ENCODE measurements at regions not wholly inside any gene's neighbourhood (a gene's known extent, or its start where the extent isn't known, plus 50 kb on each side); places are given as distances from the start of the nearest gene placed in this dataset.

DNA sequence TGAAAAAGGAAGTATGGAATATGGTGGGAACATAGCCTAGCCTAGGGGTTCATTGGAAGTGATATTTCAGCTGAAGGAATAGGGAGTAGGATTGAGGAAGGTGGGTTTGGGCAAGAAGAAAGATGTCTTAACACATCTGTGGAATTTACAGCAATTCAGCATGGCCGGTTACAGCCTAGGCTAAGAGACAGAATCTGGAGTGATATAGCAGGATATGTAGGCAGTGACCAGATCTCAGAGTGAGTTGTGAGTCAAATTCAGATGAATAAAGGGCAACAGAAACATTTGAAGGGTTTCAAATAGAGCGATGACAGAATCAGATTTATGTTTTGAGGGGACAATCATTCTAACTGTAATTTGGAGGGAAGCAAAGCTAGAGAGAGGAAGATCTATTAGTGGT is 199.0 kb upstream of the PRPS1L1 start:
- no peak overlapping the region for H3K4me3 ChIP-seq (replicated peaks in 1 of 2; ENCODE audit: low read depth in 2 of 2, low read length in 2 of 2)
- TF ChIP-seq, protein P1, sequence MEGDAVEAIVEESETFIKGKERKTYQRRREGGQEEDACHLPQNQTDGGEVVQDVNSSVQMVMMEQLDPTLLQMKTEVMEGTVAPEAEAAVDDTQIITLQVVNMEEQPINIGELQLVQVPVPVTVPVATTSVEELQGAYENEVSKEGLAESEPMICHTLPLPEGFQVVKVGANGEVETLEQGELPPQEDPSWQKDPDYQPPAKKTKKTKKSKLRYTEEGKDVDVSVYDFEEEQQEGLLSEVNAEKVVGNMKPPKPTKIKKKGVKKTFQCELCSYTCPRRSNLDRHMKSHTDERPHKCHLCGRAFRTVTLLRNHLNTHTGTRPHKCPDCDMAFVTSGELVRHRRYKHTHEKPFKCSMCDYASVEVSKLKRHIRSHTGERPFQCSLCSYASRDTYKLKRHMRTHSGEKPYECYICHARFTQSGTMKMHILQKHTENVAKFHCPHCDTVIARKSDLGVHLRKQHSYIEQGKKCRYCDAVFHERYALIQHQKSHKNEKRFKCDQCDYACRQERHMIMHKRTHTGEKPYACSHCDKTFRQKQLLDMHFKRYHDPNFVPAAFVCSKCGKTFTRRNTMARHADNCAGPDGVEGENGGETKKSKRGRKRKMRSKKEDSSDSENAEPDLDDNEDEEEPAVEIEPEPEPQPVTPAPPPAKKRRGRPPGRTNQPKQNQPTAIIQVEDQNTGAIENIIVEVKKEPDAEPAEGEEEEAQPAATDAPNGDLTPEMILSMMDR (IDR thresholded peaks at IDR 0.05; ENCODE audit: low read depth, low read length), result no peak

DNA sequence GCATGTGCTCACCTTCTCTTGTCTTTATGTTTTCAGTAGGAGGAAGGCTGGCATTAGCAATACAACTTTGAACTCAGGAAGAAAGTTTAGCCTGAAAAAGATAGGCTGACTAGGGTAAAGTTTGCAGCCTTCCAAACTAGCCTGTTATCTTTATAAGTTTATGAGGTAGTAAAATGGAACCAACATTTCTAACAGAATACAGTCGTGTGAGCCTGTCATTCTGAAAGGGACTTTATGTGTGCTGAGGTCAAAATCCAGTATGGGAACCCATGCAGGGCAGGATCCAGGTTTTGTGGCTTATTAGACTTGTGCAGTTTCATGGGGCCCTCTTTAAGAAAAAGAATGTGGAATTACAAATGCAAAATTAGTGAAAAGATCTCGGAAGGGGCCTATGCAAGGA is 201.0 kb upstream of the PRPS1L1 start:
- TF ChIP-seq, protein P1 (IDR thresholded peaks at IDR 0.05; ENCODE audit: low read depth, low read length), result no peak
- DNase-seq (ENCODE audit: low read depth in 2 of 2), result no peak
- H3K4me3 ChIP-seq (replicated peaks in 1 of 2; ENCODE audit: low read depth in 2 of 2, low read length in 2 of 2), result no peak overlapping the region

More for the DNA sequence above, 199.0 kb upstream of the PRPS1L1 start:
- no peak for DNase-seq (ENCODE audit: low read depth in 2 of 2)

DNA sequence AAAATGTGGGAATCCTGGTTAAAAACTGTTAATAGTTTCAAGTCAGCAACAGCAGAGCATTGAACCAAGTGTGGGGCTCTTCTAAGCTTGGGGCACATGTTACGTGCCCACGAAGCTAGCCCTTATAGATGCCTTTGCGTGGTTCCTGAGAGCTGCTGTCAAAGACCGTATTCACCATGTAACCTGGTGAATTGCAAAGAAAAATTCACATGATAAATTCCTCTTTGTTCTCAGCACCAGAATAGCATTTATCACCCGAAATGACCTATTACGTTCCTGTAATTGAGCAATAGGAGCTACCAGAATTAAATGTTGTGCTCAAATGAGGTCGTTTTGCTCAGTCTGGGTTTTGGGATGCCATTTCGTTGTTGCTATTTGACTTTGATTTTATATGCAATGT is 202.6 kb upstream of the PRPS1L1 start:
- H3K4me3 ChIP-seq (replicated peaks in 1 of 2; ENCODE audit: low read depth in 2 of 2, low read length in 2 of 2), result no peak overlapping the region
- TF ChIP-seq, protein P1 (IDR thresholded peaks at IDR 0.05; ENCODE audit: low read depth, low read length), result no peak
- DNase-seq (ENCODE audit: low read depth in 2 of 2), result no peak

DNA sequence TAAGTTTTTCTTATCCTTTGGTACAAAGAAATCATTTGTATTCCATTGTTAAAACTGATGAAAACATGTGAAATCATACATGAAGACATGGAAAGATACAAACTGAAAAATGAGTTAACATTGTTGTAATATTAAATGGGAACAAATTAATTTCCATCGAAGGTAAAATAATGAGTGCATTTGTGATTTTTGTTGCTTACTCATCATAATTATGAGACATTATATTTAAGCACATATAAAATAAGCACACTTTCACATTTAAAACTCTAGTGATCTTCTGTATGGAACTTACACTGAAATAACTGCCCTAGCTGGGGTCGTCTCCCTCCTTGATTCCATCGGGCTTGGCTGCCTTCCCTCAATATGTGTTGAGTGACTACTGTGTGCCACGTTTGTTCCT is 204.2 kb upstream of the PRPS1L1 start:
- no peak overlapping the region for H3K4me3 ChIP-seq (replicated peaks in 1 of 2; ENCODE audit: low read depth in 2 of 2, low read length in 2 of 2)
- DNase-seq (ENCODE audit: low read depth in 2 of 2), result no peak
- TF ChIP-seq, protein P1 (IDR thresholded peaks at IDR 0.05; ENCODE audit: low read depth, low read length), result no peak

DNA sequence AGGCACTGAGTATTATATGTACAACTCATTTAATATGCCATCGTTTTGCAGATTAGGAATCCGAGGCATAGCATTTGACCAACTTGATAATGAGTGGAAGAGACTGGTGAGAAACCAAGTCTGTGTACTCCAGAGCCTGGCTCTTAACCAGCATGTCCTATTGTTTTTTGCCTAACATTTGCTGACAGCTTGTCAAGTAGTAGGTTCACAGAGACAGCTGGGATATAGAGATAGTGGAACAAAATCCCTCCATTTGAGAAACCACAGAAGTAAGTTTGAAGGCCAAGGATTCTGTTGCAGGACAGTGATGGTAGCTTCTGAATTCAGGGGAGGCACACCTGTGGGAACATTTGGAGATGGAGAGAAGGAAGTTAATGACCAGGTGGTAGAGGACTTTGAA is 206.9 kb upstream of the PRPS1L1 start:
- no peak for DNase-seq (ENCODE audit: low read depth in 2 of 2)
- TF ChIP-seq, protein P1 (IDR thresholded peaks at IDR 0.05; ENCODE audit: low read depth, low read length), result no peak
- H3K4me3 ChIP-seq (replicated peaks in 1 of 2; ENCODE audit: low read depth in 2 of 2, low read length in 2 of 2), result no peak overlapping the region

DNA sequence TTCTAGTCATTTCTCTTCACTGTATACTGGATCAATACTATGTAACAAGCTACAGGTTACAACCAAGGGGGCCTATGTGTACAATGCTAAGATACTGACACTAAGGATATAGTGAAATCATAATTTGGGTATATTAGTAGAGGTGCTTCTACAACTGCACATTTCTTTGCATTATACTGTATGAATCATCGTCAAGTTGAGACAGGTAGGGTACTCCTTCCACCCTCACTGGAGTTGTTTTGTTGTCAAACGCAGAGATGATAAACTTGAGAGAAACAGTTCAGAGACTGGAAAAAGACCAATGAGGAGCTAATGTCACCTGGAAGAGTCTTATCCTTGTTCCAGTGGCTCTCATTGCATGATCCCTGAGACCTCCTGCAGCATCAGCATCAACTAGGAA is 208.2 kb upstream of the PRPS1L1 start:
- DNase-seq (ENCODE audit: low read depth in 2 of 2), result no peak
- TF ChIP-seq, protein P1 (IDR thresholded peaks at IDR 0.05; ENCODE audit: low read depth, low read length), result no peak
- H3K4me3 ChIP-seq (replicated peaks in 1 of 2; ENCODE audit: low read depth in 2 of 2, low read length in 2 of 2), result no peak overlapping the region

GRCh38 chr7:18239212-18239611 is 211.6 kb upstream of the PRPS1L1 start:
- TF ChIP-seq, protein P1 (IDR thresholded peaks at IDR 0.05; ENCODE audit: low read depth, low read length), result no peak
- no peak overlapping the region for H3K4me3 ChIP-seq (replicated peaks in 1 of 2; ENCODE audit: low read depth in 2 of 2, low read length in 2 of 2)
- DNase-seq (ENCODE audit: low read depth in 2 of 2), result no peak

Measured in cardiac fibroblast (primary cell).